Stimulated activated CD4-positive, alpha-beta T cell treated with anti-CD3 and anti-CD28 coated beads, Interleukin-15, amount 100 ng/mL, for 48 hours (primary cell): ENCODE measurements at regions not wholly inside any gene's neighbourhood (a gene's known extent, or its start where the extent isn't known, plus 50 kb on each side); places are given as distances from the start of the nearest gene placed in this dataset.

Experiments
- DNase-seq, 2 donors: peaks; one replicate each; pipeline ENCODE4 v3.0.0-alpha.2; 2020; ENCODE audit warnings: low read depth in 2 of 2

DNA sequence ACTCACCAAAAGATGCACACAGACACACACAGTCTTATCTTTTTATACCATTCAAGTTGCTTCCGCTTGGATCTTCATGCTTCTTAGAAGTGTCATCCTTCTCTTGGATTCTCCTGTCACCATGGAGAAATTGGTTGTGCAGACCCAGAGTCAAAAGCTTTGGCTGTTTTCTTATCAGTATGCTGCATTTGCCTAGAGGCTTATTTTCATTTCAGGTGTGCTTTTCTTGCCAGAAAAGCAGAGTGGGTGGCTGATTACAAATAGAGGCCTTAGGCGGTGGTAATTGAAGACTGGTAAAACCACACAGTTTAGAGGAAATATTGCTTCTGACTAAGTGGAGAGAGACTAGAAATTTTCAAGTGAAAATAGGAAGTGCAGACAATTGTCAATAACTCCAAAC, 70.2 kb upstream of the TLE4 start:
- DNase-seq, result no peak

DNA sequence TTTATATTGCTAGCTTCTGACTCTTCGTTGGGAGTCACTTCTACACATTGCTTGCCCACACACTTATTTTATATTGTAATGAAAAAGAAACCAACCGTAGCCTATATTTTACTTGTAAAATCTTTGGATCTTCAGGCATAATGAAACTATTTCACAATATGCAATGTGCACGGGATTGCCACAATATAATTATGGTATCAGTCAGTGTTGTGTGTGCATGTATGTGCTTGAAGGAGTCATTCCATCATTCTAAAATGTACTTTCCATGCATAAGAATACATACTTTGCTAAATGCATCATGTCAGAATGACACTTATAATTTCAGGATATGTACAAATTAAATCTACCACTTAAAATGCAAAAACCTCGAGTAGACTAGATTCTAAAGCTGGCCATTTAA, 64.0 kb upstream of the TLE4 start:
- no peak for DNase-seq

DNA sequence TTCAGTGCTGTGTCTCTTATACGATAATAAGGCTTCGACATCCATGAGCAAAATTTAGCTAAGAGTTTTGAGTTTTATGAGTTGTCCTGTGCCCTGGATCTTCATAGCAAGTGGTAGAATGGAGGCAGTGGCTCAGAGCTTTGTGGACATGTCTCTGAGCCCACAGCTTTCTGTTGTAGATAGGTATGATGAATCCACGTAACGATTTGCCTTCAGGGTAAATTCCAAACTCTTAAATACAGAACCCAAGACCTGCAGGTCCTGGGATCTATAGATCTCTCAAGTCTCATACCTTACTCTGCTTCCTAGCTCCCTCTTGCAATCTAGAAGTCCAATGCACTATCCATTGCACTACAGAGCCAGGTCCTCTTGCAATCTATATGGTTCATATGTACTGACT, 59.5 kb upstream of the TLE4 start:
- DNase-seq, result no peak
